ENCODE measurements at regions not wholly inside any gene's neighbourhood (a gene's known extent, or its start where the extent isn't known, plus 50 kb on each side); places are given as distances from the start of the nearest gene placed in this dataset.

DNA sequence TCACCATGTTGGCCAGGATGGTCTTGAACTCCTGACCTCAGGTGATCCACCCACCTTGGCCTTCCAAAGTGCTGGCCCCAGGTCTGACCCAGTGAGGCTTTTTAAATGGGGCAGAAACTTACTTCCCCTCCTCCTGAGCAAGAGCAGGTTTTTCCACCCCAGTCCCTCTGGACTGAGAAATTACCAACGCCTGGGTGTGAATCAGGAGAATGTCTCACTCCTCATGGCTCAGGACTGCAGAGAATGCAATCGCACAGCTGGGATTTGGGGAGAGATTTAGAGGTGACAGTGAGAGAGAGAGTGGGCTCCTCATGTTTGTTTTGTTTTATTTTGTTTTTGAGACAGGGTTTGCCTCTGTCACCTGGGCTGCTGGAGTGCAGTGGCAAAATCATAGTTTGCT is 203.6 kb downstream of the RAB11FIP4 start:
- no peak for DNase-seq
- ATAC-seq, result no peak
- peaks cover 5% of the 10 kb centered on the region for H3K4me1 Mint-ChIP-seq
- H3K27ac Mint-ChIP-seq, result no peak overlapping the region
- no peaks in the 10 kb centered on the region for H3K36me3 Mint-ChIP-seq (ENCODE audit: low read depth)
- peaks cover 2% of the 10 kb centered on the region for H3K27me3 Mint-ChIP-seq
- H3K9me3 Mint-ChIP-seq, result no peaks in the 10 kb centered on the region
- H3K4me3 Mint-ChIP-seq, result no peak overlapping the region

DNA sequence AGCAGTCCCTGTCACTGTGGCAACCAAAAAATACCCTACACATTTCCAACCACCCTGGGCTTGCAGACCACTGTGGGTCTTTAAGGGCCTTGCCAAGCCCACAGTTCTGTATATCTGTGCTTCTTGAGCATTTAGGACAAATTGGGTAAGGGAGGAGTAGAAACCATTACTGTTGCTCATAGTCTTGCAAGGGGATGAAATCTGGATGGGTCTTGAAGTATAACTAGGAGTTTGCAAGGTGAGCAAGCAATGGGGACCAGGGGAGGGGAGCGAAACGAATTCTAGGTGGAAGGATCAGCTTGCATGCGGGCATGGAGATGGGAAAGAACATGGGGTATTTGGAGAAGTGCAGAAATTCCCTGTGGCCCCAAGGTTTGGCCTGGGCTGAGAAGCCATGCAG is 202.9 kb downstream of the RAB11FIP4 start:
- DNase-seq (no peak), ATAC-seq (no peak)
- H3K36me3 Mint-ChIP-seq (ENCODE audit: low read depth), result no peaks in the 10 kb centered on the region
- peaks cover 2% of the 10 kb centered on the region for H3K27me3 Mint-ChIP-seq
- no peaks in the 10 kb centered on the region for H3K9me3 Mint-ChIP-seq
- no peak overlapping the region for H3K27ac Mint-ChIP-seq
- H3K4me1 Mint-ChIP-seq, result peaks cover 5% of the 10 kb centered on the region
- no peak overlapping the region for H3K4me3 Mint-ChIP-seq

DNA sequence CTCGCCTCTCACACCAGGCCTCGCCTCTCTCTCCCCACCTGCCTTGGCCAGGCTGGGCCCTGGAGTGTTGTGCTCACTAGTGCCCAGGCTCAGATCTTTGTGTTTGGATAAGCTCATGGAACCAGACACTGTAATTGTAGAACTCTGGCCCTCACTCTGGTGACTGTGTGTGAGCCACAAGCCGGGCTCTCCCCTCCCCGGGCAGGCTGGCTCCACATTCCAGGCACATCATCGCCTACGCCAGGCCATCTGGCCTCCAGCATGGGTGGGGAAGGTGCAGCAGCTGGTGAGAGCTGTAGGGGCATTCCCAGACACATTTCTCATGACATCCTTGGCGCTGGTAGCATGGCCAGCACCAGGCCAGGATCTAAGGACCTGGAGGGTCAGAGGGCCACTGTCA is 202.3 kb downstream of the RAB11FIP4 start:
- Mint-ChIP-seq H3K9me3 (no peaks in the 10 kb centered on the region), H3K36me3 (ENCODE audit: low read depth) (no peaks in the 10 kb centered on the region), H3K27ac (no peak overlapping the region), H3K4me3 (no peak overlapping the region), H3K4me1 (peaks cover 5% of the 10 kb centered on the region), H3K27me3 (peaks cover 2% of the 10 kb centered on the region)
- no peak for DNase-seq
- ATAC-seq, result no peak

DNA sequence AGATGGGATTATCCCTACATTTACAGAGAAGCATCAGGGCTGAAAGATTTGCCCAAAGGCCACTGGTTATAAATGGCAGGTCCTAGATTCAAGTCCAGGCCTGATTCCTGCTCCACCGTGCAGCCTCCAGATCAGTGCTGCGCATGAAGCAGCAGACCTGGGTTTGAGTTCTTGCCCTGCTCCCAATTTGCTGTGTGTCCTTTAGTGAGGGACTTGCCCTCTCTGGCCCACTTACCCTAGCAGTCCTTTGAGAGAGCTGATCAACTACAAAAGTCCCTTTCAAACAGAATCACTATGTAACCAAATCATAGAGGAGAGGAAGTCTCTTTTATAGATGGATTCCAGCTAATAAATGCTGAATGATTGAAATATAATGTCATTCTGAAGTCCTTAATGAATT is 200.4 kb downstream of the RAB11FIP4 start:
- no peaks in the 10 kb centered on the region for H3K36me3 Mint-ChIP-seq (ENCODE audit: low read depth)
- no peak for ATAC-seq

DNA sequence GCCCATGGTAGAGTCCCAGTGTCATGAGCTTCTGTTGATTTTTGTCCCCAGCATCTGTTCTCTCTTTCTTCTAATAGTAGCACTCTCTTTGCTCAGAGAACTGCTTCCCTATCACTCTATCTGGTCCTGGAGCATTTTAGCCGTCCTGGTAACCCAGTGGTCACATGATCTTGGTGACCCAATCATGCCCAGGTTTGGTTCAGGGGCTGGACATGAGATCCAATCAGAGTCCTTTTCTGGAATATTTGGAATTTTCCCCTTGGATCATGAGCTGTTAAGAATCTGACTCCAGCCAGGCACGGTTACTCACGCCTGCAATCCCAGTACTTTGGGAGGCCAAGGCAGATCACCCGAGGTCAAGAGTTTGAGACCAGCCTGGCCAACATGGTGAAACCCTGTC is 197.0 kb downstream of the RAB11FIP4 start:
- ATAC-seq (no peak), DNase-seq (no peak)
- no peaks in the 10 kb centered on the region for H3K9me3 Mint-ChIP-seq
- no peaks in the 10 kb centered on the region for H3K36me3 Mint-ChIP-seq (ENCODE audit: low read depth)
- H3K4me1 Mint-ChIP-seq, result peaks cover 4% of the 10 kb centered on the region
- H3K27me3 Mint-ChIP-seq, result no peaks in the 10 kb centered on the region
- H3K4me3 Mint-ChIP-seq, result no peak overlapping the region
- no peak overlapping the region for H3K27ac Mint-ChIP-seq

More for the DNA sequence above, 200.4 kb downstream of the RAB11FIP4 start:
- no peak for DNase-seq
- Mint-ChIP-seq H3K27me3 (peaks cover 2% of the 10 kb centered on the region), H3K4me3 (no peak overlapping the region), H3K9me3 (no peaks in the 10 kb centered on the region), H3K4me1 (peaks cover 5% of the 10 kb centered on the region), H3K27ac (no peak overlapping the region)

DNA sequence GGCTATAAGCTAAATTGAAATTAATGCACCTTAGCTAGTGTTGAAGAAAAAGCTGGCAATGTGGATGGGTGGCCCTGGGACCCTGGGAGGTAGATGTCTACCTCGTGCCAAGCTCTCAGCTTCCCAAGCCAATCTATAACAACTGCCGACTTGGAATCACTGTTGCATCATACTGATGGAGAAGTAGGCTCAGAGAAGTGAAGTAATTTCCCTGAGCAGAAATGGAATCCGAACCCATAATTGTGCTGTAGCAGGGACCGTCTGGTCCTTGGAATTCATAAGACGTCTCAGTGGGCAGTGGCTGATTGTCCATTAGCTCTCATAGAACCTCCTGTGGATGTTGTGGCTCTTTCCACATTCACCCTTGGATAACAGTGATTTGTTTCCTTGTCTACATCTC is 196.6 kb downstream of the RAB11FIP4 start:
- no peak for DNase-seq
- no peak overlapping the region for H3K27ac Mint-ChIP-seq
- H3K27me3 Mint-ChIP-seq, result no peaks in the 10 kb centered on the region

More for the DNA sequence above, 196.6 kb downstream of the RAB11FIP4 start:
- H3K4me1 Mint-ChIP-seq, result peaks cover 4% of the 10 kb centered on the region
- H3K4me3 Mint-ChIP-seq, result no peak overlapping the region
- ATAC-seq, result no peak
- H3K9me3 Mint-ChIP-seq, result no peaks in the 10 kb centered on the region
- H3K36me3 Mint-ChIP-seq (ENCODE audit: low read depth), result no peaks in the 10 kb centered on the region

Data from activated naive CD8-positive, alpha-beta T cell treated with anti-CD3 and anti-CD28 coated beads, Interleukin-2, amount 50 U/mL, for 24 hours (primary cell).